ENCODE measurements at regions not wholly inside any gene's neighbourhood (a gene's known extent, or its start where the extent isn't known, plus 50 kb on each side); places are given as distances from the start of the nearest gene placed in this dataset.
"Not testable (repeated sequence)": the region's sequence is repeated elsewhere in the genome, so short reads cannot be mapped to it uniquely, and the experiment has no call there.

GRCh38 chr2:90209806-90210205 is 1518.3 kb downstream of the RPIA start:
- Histone ChIP-seq H3K4me1 (ENCODE audit: control insufficient read depth, insufficient read depth, low read length) (no peaks in the 10 kb centered on the region), H3K27me3 (replicated peaks in 1 of 2; ENCODE audit: control insufficient read depth in 2 of 2, insufficient read depth in 2 of 2, low read length in 1 of 2) (no peaks in the 10 kb centered on the region), H3K4me3 (no peak overlapping the region), H3K4me2 (ENCODE audit: control insufficient read depth, insufficient read depth) (no peak overlapping the region), H3K79me2 (ENCODE audit: control insufficient read depth, insufficient read depth, low read length) (no peaks in the 10 kb centered on the region), H2AFZ (ENCODE audit: control insufficient read depth, low read depth, low read length) (no peak overlapping the region), H3K9ac (ENCODE audit: control insufficient read depth, insufficient read depth, low read length) (no peak overlapping the region), H4K20me1 (ENCODE audit: control insufficient read depth, insufficient read depth) (no peaks in the 10 kb centered on the region), H3K9me3 (replicated peaks; ENCODE audit: control insufficient read depth, insufficient read depth, low read length) (no peaks in the 10 kb centered on the region), H3K27ac (ENCODE audit: control insufficient read depth, insufficient read depth) (no peak overlapping the region), H3K36me3 (ENCODE audit: control insufficient read depth in 2 of 2, insufficient read depth in 2 of 2, low read length in 1 of 2) (no peaks in the 10 kb centered on the region)
- ChIA-PET SMC1A (ENCODE audit: uncharacterized antibody, unreplicated experiment) (no interaction called here), POLR2A (no interaction called here), CTCF (no interaction called here), RAD21 (ENCODE audit: unreplicated experiment) (no interaction called here)
- no TSS peak for BruUV-seq (replicated peaks)
- intact Hi-C loops (cut with micrococcal nuclease; ENCODE audit: unreplicated experiment) (no loop called here), in situ Hi-C loops (cut with MboI) (no loop called here)
- WGBS (ENCODE audit: insufficient coverage, insufficient replicate concordance, low lambda C conversion rate, missing lambda C conversion rate), result 20% methylated on average over 4 of the region's 4 CpGs
- DNase-seq (ENCODE audit: low read depth, low spot score) (no peak), FAIRE-seq (no peak), ATAC-seq (no peak)
- TF ChIP-seq BMI1 (IDR thresholded peaks at IDR 0.05; ENCODE audit: borderline replicate concordance) (no peak), NBN (IDR thresholded peaks at IDR 0.05) (no peak), ZNF274 (IDR thresholded peaks at IDR 0.05; ENCODE audit: insufficient read depth, insufficient read length) (no peak), BHLHE40 (IDR thresholded peaks at IDR 0.05; ENCODE audit: borderline replicate concordance in 1 of 2, low read depth in 2 of 2, low read length in 1 of 2) (no peak), ZSCAN29 (IDR thresholded peaks at IDR 0.05) (no peak), TBL1XR1 (IDR thresholded peaks at IDR 0.05; ENCODE audit: low read depth, low read length) (no peak), HDAC2 (IDR thresholded peaks at IDR 0.05) (no peak), CBX3 (IDR thresholded peaks at IDR 0.05; ENCODE audit: borderline replicate concordance, low read depth) (no peak), RELA (IDR thresholded peaks at IDR 0.05; ENCODE audit: borderline replicate concordance, partially characterized antibody) (no peak), SMAD1 (IDR thresholded peaks at IDR 0.05; ENCODE audit: low read depth, partially characterized antibody) (no peak)
- TF ChIP-seq, protein P1, sequence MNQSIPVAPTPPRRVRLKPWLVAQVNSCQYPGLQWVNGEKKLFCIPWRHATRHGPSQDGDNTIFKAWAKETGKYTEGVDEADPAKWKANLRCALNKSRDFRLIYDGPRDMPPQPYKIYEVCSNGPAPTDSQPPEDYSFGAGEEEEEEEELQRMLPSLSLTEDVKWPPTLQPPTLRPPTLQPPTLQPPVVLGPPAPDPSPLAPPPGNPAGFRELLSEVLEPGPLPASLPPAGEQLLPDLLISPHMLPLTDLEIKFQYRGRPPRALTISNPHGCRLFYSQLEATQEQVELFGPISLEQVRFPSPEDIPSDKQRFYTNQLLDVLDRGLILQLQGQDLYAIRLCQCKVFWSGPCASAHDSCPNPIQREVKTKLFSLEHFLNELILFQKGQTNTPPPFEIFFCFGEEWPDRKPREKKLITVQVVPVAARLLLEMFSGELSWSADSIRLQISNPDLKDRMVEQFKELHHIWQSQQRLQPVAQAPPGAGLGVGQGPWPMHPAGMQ (IDR thresholded peaks at IDR 0.05; ENCODE audit: borderline replicate concordance), result no peak

DNA sequence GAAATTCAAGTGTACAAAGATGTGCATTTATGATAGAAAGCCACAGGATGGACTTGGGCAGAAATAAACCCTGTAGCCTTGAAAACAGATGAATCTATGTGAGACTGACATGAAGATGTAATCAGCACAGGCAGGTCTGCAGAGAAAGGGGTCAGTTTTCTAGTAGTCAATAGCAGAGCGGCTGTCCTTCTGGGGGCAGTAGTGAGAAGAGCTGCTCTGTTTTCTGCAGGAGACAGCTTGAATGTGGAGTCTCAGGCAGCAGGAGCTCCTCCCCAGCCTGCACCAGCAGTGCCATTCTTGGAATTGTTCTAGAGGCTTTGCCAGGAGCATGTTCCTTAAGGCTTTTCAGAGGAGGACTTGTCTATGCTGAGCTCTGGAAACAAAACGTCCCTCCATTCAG is 1524.4 kb downstream of the RPIA start:
- H4K20me1 ChIP-seq (ENCODE audit: control insufficient read depth, insufficient read depth); H3K4me3 ChIP-seq; H3K79me2 ChIP-seq (ENCODE audit: control insufficient read depth, insufficient read depth, low read length); intact Hi-C loops (cut with micrococcal nuclease; ENCODE audit: unreplicated experiment); CTCF ChIA-PET; FAIRE-seq; H3K36me3 ChIP-seq (ENCODE audit: control insufficient read depth in 2 of 2, insufficient read depth in 2 of 2, low read length in 1 of 2); H3K27ac ChIP-seq (ENCODE audit: control insufficient read depth, insufficient read depth); DNase-seq (ENCODE audit: low read depth, low spot score); POLR2A ChIA-PET; H3K9ac ChIP-seq (ENCODE audit: control insufficient read depth, insufficient read depth, low read length); BruUV-seq (replicated peaks); H3K27me3 ChIP-seq (replicated peaks in 1 of 2; ENCODE audit: control insufficient read depth in 2 of 2, insufficient read depth in 2 of 2, low read length in 1 of 2); ATAC-seq; SMC1A ChIA-PET (ENCODE audit: uncharacterized antibody, unreplicated experiment); RAD21 ChIA-PET (ENCODE audit: unreplicated experiment); H3K4me1 ChIP-seq (ENCODE audit: control insufficient read depth, insufficient read depth, low read length); in situ Hi-C loops (cut with MboI); H2AFZ ChIP-seq (ENCODE audit: control insufficient read depth, low read depth, low read length); H3K4me2 ChIP-seq (ENCODE audit: control insufficient read depth, insufficient read depth); H3K9me3 ChIP-seq (replicated peaks; ENCODE audit: control insufficient read depth, insufficient read depth, low read length): not testable (repeated sequence)
- WGBS (ENCODE audit: insufficient coverage, insufficient replicate concordance, low lambda C conversion rate, missing lambda C conversion rate), result 23% methylated on average over 2 of the region's 2 CpGs

- not testable (repeated sequence) for H3K27me3 ChIP-seq (replicated peaks in 1 of 2; ENCODE audit: control insufficient read depth in 2 of 2, insufficient read depth in 2 of 2, low read length in 1 of 2)
These were observed 1525.3 kb downstream of the RPIA start for GRCh38 chr2:90216801-90217200.

More at GRCh38 chr2:90216801-90217200, 1525.3 kb downstream of the RPIA start:
- 0% methylated on average over 1 of the region's 1 CpG for WGBS (ENCODE audit: insufficient coverage, insufficient replicate concordance, low lambda C conversion rate, missing lambda C conversion rate)
- H3K27ac ChIP-seq (ENCODE audit: control insufficient read depth, insufficient read depth); H3K4me3 ChIP-seq; CTCF ChIA-PET; FAIRE-seq; H3K36me3 ChIP-seq (ENCODE audit: control insufficient read depth in 2 of 2, insufficient read depth in 2 of 2, low read length in 1 of 2); POLR2A ChIA-PET; ATAC-seq; H2AFZ ChIP-seq (ENCODE audit: control insufficient read depth, low read depth, low read length); DNase-seq (ENCODE audit: low read depth, low spot score); H3K4me2 ChIP-seq (ENCODE audit: control insufficient read depth, insufficient read depth); SMC1A ChIA-PET (ENCODE audit: uncharacterized antibody, unreplicated experiment); RAD21 ChIA-PET (ENCODE audit: unreplicated experiment); H4K20me1 ChIP-seq (ENCODE audit: control insufficient read depth, insufficient read depth); H3K9ac ChIP-seq (ENCODE audit: control insufficient read depth, insufficient read depth, low read length); H3K4me1 ChIP-seq (ENCODE audit: control insufficient read depth, insufficient read depth, low read length); intact Hi-C loops (cut with micrococcal nuclease; ENCODE audit: unreplicated experiment); BruUV-seq (replicated peaks); in situ Hi-C loops (cut with MboI); H3K9me3 ChIP-seq (replicated peaks; ENCODE audit: control insufficient read depth, insufficient read depth, low read length); H3K79me2 ChIP-seq (ENCODE audit: control insufficient read depth, insufficient read depth, low read length): not testable (repeated sequence)

Data from GM12878 (cell line).